Neuronal stem cell (in vitro differentiated cells): ENCODE measurements at regions not wholly inside any gene's neighbourhood (a gene's known extent, or its start where the extent isn't known, plus 50 kb on each side); places are given as distances from the start of the nearest gene placed in this dataset.

Source experiments
- DNase-seq: peaks from one replicate; pipeline ENCODE4 v3.0.0-alpha.2; 2013; ENCODE audit warnings: low spot score
- H2AFZ ChIP-seq: one replicate; pipeline ENCODE4 v1.6.1; 2013; ENCODE audit warnings: mild to moderate bottlenecking, low read length, inconsistent platforms
- H2AK5ac ChIP-seq: 2 replicates; pipeline ENCODE4 v1.6.1; 2013; ENCODE audit warnings: low read depth, mild to moderate bottlenecking, inconsistent platforms, low read length, moderate library complexity, mixed read lengths
- H2BK120ac ChIP-seq: 2 replicates; pipeline ENCODE4 v1.6.1; 2013; ENCODE audit warnings: low read depth, mild to moderate bottlenecking, inconsistent platforms, low read length, moderate library complexity, mixed read lengths
- H2BK12ac ChIP-seq: one replicate; pipeline ENCODE4 v1.6.1; 2013; ENCODE audit warnings: low read length, inconsistent platforms
- H2BK15ac ChIP-seq: 2 replicates; pipeline ENCODE4 v1.6.1; 2013; ENCODE audit warnings: mild to moderate bottlenecking, low read length, inconsistent platforms, mixed read lengths
- H2BK5ac ChIP-seq: one replicate; pipeline ENCODE4 v1.6.1; 2013; ENCODE audit warnings: inconsistent platforms, mild to moderate bottlenecking, low read length, moderate library complexity
- H3K14ac ChIP-seq: one replicate; pipeline ENCODE4 v1.6.1; 2013; ENCODE audit warnings: low read length, inconsistent platforms
- H3K18ac ChIP-seq: 2 replicates; pipeline ENCODE4 v1.6.1; 2013; ENCODE audit warnings: low read length, inconsistent platforms
- H3K23ac ChIP-seq: 2 replicates; pipeline ENCODE4 v1.6.1; 2013; ENCODE audit warnings: low read depth, mild to moderate bottlenecking, mixed read lengths, low read length, inconsistent platforms; ENCODE audit not compliant: poor library complexity
- H3K27ac ChIP-seq: replicated peaks from 3 replicates; pipeline ENCODE4 v1.5.1; 2013; ENCODE audit warnings: low read length, inconsistent platforms
- H3K27me3 ChIP-seq, 3 experiments: 2 replicates each; pipeline ENCODE4 v1.6.1; 2013; ENCODE audit warnings: low read length in 3 of 3, mild to moderate bottlenecking in 2 of 3, inconsistent platforms in 1 of 3, low read depth in 1 of 3, mixed read lengths in 1 of 3, moderate library complexity in 1 of 3; ENCODE audit not compliant: control insufficient read depth in 3 of 3, insufficient read depth in 3 of 3
- H3K36me3 ChIP-seq, 2 donors: replicated peaks in 1 of 2; 2 replicates each; pipeline ENCODE4 v1.6.1; 2013; ENCODE audit warnings: low read length in 2 of 2; ENCODE audit not compliant: control insufficient read depth in 2 of 2, insufficient read depth in 2 of 2
- H3K4ac ChIP-seq: 2 replicates; pipeline ENCODE4 v1.6.1; 2013; ENCODE audit warnings: inconsistent platforms, mild to moderate bottlenecking, low read length, moderate library complexity
- H3K4me1 ChIP-seq, 2 donors: 1 replicate in 1 of 2; 2 replicates in 1 of 2; pipeline ENCODE4 v1.6.1; 2013; ENCODE audit warnings: low read length in 2 of 2, low read depth in 1 of 2; ENCODE audit not compliant: control insufficient read depth in 2 of 2, insufficient read depth in 1 of 2
- H3K4me2 ChIP-seq: one replicate; pipeline ENCODE4 v1.6.1; 2013; ENCODE audit warnings: mild to moderate bottlenecking, low read length, inconsistent platforms; ENCODE audit not compliant: insufficient read depth, poor library complexity, severe bottlenecking
- H3K4me3 ChIP-seq, 2 donors: 2 replicates each; pipeline ENCODE4 v1.5.1; 2013; ENCODE audit warnings: low read length in 2 of 2, mild to moderate bottlenecking in 2 of 2, inconsistent platforms in 1 of 2, moderate library complexity in 1 of 2
- H3K79me1 ChIP-seq: one replicate; pipeline ENCODE4 v1.6.1; 2013; ENCODE audit warnings: low read depth, mild to moderate bottlenecking, inconsistent platforms, low read length, moderate library complexity
- H3K9ac ChIP-seq: one replicate; pipeline ENCODE4 v1.6.1; 2013; ENCODE audit warnings: mild to moderate bottlenecking, low read depth, low read length, inconsistent platforms; ENCODE audit not compliant: poor library complexity
- H3K9me3 ChIP-seq, 2 donors: replicated peaks in 1 of 2; 2 replicates each; pipeline versions ENCODE3 to v1.6.1; 2013; ENCODE audit warnings: low read length in 2 of 2, mild to moderate bottlenecking in 2 of 2, inconsistent platforms in 1 of 2, low read depth in 1 of 2, mixed read lengths in 1 of 2, moderate library complexity in 1 of 2; ENCODE audit not compliant: control insufficient read depth in 2 of 2, insufficient read depth in 1 of 2
- H4K8ac ChIP-seq: one replicate; pipeline ENCODE4 v1.6.1; 2013; ENCODE audit warnings: low read depth, mild to moderate bottlenecking, inconsistent platforms, low read length, moderate library complexity
- H4K91ac ChIP-seq: one replicate; pipeline ENCODE4 v1.6.1; 2013; ENCODE audit warnings: low read length, low read depth, mild to moderate bottlenecking, inconsistent platforms; ENCODE audit not compliant: poor library complexity
- WGBS, 2 donors: extraction: QIAGEN DNeasy Blood & Tissue Kit; methylation state at CpG; one replicate each; pipeline ENCODE4 v1.1.7; 2013; ENCODE audit warnings: missing lambda C conversion rate in 2 of 2, mixed read lengths in 1 of 2; ENCODE audit not compliant: insufficient read length in 2 of 2, insufficient replicate concordance in 1 of 2; ENCODE audit errors: extremely low coverage in 2 of 2; 5-methylcytosine and 5-hydroxymethylcytosine counted together

- H4K91ac ChIP-seq, result no peak overlapping the region
- no peak overlapping the region for H3K9ac ChIP-seq
- H3K4me3 ChIP-seq, result no peak overlapping the region
- H3K27me3 ChIP-seq, result no peaks in the 10 kb centered on the region
- H3K4ac ChIP-seq, result no peak overlapping the region
- no peaks in the 10 kb centered on the region for H3K9me3 ChIP-seq
- peak overlapping the region; percentile 74 for H3K18ac ChIP-seq
- H2AFZ ChIP-seq, result peak overlapping the region; percentile 63
- H4K8ac ChIP-seq, result no peak overlapping the region
- no peak overlapping the region for H3K4me2 ChIP-seq
- H2BK12ac ChIP-seq, result no peak overlapping the region
- no peak overlapping the region for H2BK5ac ChIP-seq
- DNase-seq, result no peak
- no peak overlapping the region for H2BK120ac ChIP-seq
- no peaks in the 10 kb centered on the region for H3K79me1 ChIP-seq
- H3K27ac ChIP-seq, result no peak overlapping the region
- H3K4me1 ChIP-seq, result peaks cover 0 to 6% of the 10 kb centered on the region in 2 donors
- H3K36me3 ChIP-seq, result no peaks in the 10 kb centered on the region
- WGBS, 2 donors, result no CpG with 5 or more reads among the region's 6 CpGs
- no peak overlapping the region for H2AK5ac ChIP-seq
- H3K23ac ChIP-seq, result no peak overlapping the region
- H3K14ac ChIP-seq, result no peak overlapping the region
- no peak overlapping the region for H2BK15ac ChIP-seq
Observed at GRCh38 chr5:68711293-68712200, 382.3 kb upstream of the SLC30A5 start.

DNA sequence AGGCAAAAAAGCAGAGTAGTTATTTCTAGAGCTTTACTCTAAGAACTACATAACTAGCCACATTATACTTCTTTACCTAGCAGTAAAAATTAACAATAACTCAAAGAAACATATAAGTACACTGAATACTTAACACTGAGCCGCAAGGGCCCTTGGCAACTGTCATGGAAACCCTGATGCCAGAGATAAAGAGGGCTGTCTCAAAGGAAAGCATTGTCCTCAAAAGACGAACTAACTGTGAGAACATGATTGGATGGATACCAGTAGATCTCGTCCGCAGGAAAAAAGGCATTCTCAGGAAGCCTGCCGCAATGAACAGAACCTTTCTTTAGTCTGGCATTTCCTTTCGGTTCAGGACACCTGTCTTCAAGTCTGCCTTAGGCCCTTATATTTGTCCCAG, 379.0 kb upstream of the SLC30A5 start:
- Histone ChIP-seq H3K9ac (no peak overlapping the region), H3K27ac (no peak overlapping the region), H2BK120ac (no peak overlapping the region), H3K4ac (no peak overlapping the region), H2BK12ac (no peak overlapping the region), H3K14ac (no peak overlapping the region), H2AFZ (no peak overlapping the region), H4K91ac (no peak overlapping the region), H3K4me2 (no peak overlapping the region), H3K79me1 (no peaks in the 10 kb centered on the region), H2BK5ac (no peak overlapping the region), H2BK15ac (no peak overlapping the region), H3K18ac (no peak overlapping the region), H3K23ac (no peak overlapping the region), H3K4me1 (peaks cover 0 to 3% of the 10 kb centered on the region in 2 donors), H2AK5ac (no peak overlapping the region), H3K4me3 (no peak overlapping the region), H3K27me3 (no peaks in the 10 kb centered on the region), H3K9me3 (no peaks in the 10 kb centered on the region), H3K36me3 (no peaks in the 10 kb centered on the region), H4K8ac (no peak overlapping the region)
- DNase-seq, result no peak
- WGBS, 2 donors, result no CpG with 5 or more reads among the region's 6 CpGs

DNA sequence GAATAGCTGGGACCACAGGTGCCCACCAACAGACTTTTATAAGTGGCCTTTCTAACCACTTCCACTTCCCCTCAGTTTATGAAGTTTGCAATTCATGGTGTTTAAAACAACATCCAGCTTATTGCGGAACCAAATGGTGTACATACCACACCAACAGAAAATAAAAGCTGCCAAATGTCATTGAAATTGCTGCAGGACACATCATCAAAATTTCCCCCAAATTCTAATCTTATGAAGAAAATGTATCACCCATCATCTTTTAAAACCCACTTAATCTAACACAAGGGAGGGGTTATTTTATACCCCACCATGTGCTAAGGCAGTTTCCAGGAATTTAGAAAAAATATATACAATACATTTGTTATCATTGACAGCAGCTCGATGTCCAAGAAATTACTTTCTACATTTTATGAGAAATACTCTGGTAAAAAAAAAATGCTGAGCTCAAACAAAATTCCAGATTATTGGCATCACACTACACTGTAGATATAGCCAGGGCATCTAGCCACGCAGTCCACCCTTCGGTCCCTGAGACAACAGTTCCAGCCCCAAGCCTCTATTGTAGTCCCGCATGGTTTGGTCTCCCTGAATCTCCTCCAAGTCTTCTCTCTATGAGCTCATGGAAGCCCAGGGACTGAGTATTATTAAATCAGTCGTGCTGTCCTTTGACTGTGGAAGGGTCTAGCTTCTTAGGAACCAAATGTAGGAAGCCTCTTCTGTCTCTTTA, 372.8 kb upstream of the SLC30A5 start:
- no peak overlapping the region for H3K4me3 ChIP-seq
- no peaks in the 10 kb centered on the region for H3K4me1 ChIP-seq
- H3K4me2 ChIP-seq, result no peak overlapping the region
- no peaks in the 10 kb centered on the region for H3K9me3 ChIP-seq
- no peak overlapping the region for H3K4ac ChIP-seq
- no peak overlapping the region for H2BK5ac ChIP-seq
- H2BK120ac ChIP-seq, result no peak overlapping the region
- no peak overlapping the region for H3K9ac ChIP-seq
- no peak overlapping the region for H3K23ac ChIP-seq
- no peak overlapping the region for H2AFZ ChIP-seq
- H3K18ac ChIP-seq, result no peak overlapping the region
- no peak overlapping the region for H4K8ac ChIP-seq
- no peak overlapping the region for H3K27ac ChIP-seq
- H3K14ac ChIP-seq, result no peak overlapping the region
- H2BK12ac ChIP-seq, result no peak overlapping the region
- no peaks in the 10 kb centered on the region for H3K36me3 ChIP-seq
- no peaks in the 10 kb centered on the region for H3K27me3 ChIP-seq
- no peak overlapping the region for H2BK15ac ChIP-seq
- H3K79me1 ChIP-seq, result no peaks in the 10 kb centered on the region
- H2AK5ac ChIP-seq, result no peak overlapping the region
- WGBS, 2 donors, result no CpG with 5 or more reads among the region's 6 CpGs
- no peak for DNase-seq
- no peak overlapping the region for H4K91ac ChIP-seq

DNA sequence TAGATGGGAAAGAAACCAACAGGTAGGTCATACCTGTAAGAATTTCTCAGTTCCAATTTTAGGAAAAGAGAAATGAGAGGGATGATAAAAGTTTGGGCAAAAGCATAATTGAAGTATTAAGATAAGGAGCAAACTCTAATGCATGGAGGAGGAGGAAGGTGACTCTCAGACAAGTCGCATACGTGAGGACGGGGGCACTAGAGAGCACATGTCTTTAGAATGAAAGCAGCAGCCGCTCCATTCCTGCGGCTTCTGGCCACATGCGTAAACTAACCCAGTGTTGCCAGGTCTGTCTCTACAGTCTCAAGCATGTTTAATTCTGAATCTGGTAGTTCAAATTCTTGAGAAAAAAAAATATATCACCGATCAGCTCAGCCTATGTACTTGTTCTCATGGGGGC, 371.5 kb upstream of the SLC30A5 start:
- H2BK120ac ChIP-seq, result no peak overlapping the region
- no peak overlapping the region for H3K18ac ChIP-seq
- no peak overlapping the region for H3K23ac ChIP-seq
- H3K4ac ChIP-seq, result no peak overlapping the region
- no CpG with 5 or more reads among the region's 7 CpGs for WGBS, 2 donors
- H4K8ac ChIP-seq, result no peak overlapping the region
- no peak overlapping the region for H2BK12ac ChIP-seq
- H3K4me1 ChIP-seq, result no peaks in the 10 kb centered on the region
- no peak overlapping the region for H3K4me2 ChIP-seq
- no peaks in the 10 kb centered on the region for H3K36me3 ChIP-seq
- no peak overlapping the region for H3K4me3 ChIP-seq
- no peak overlapping the region for H2BK15ac ChIP-seq
- H3K14ac ChIP-seq, result no peak overlapping the region
- no peak overlapping the region for H2AK5ac ChIP-seq
- no peaks in the 10 kb centered on the region for H3K9me3 ChIP-seq
- no peak overlapping the region for H4K91ac ChIP-seq
- DNase-seq, result no peak
- no peak overlapping the region for H2AFZ ChIP-seq
- H3K27me3 ChIP-seq, result no peaks in the 10 kb centered on the region
- no peaks in the 10 kb centered on the region for H3K79me1 ChIP-seq
- H3K27ac ChIP-seq, result no peak overlapping the region
- no peak overlapping the region for H2BK5ac ChIP-seq
- H3K9ac ChIP-seq, result no peak overlapping the region
